B cell (primary cell): ENCODE measurements at regions not wholly inside any gene's neighbourhood (a gene's known extent, or its start where the extent isn't known, plus 50 kb on each side); places are given as distances from the start of the nearest gene placed in this dataset.

Experiments used
- ATAC-seq: fragments of 200-7000 bp; cut with Tn5 transposase; one replicate; pipeline ENCODE4 v1.10.0; 2021; ENCODE audit warnings: low read depth, mild to moderate bottlenecking, moderate number of reproducible peaks, moderate library complexity
- CTCF ChIA-PET: fragments of 350-600 bp; sonication (Branson Sonifier 250); formaldehyde crosslinking; loops from one replicate; lab custom pipeline; 2021; ENCODE audit warnings: antibody characterized with exemption, inconsistent platforms; lab: Charles Lee
- POLR2A ChIA-PET: fragments of 350-600 bp; sonication (Branson Sonifier 250); formaldehyde crosslinking; loops from one replicate; lab custom pipeline; 2021; ENCODE audit warnings: antibody characterized with exemption; lab: Charles Lee
- DNase-seq: peaks from one replicate; pipeline ENCODE4 v3.0.0; 2013
- H2AFZ ChIP-seq: 2 replicates; pipeline ENCODE4 v1.6.1; 2012; ENCODE audit warnings: mild to moderate bottlenecking, low read depth, low read length; ENCODE audit not compliant: insufficient read depth, poor library complexity, severe bottlenecking
- H3K27ac ChIP-seq, 2 donors: 1 replicate in 1 of 2; 2 replicates in 1 of 2; pipeline ENCODE4 v1.5.1; 2012 to 2013; ENCODE audit warnings: low read length in 2 of 2, mild to moderate bottlenecking in 2 of 2, moderate library complexity in 1 of 2
- H3K27me3 ChIP-seq, 4 experiments: fragments of 200-600 bp in 1 of 4; sonication (generic) in 1 of 4; replicated peaks in 1 of 4; 1 replicate in 2 of 4; 2 replicates in 2 of 4; pipeline versions ENCODE4 v1.6.1 to v1.7.0; 2013 to 2016; ENCODE audit warnings: low read length in 3 of 4, mild to moderate bottlenecking in 2 of 4, mixed read lengths in 1 of 4, moderate library complexity in 1 of 4; ENCODE audit not compliant: insufficient read depth in 4 of 4, control insufficient read depth in 3 of 4; ENCODE audit errors: control extremely low read depth in 1 of 4
- H3K36me3 ChIP-seq, 2 experiments: replicated peaks in 1 of 2; 1 replicate in 1 of 2; 2 replicates in 1 of 2; pipeline versions ENCODE4 v1.6.1 to v1.7.1; 2013; ENCODE audit warnings: low read length in 1 of 2; ENCODE audit not compliant: insufficient read depth in 2 of 2, control insufficient read depth in 1 of 2; ENCODE audit errors: control extremely low read depth in 1 of 2, extremely low read depth in 1 of 2
- H3K4me1 ChIP-seq, 2 donors: fragments of 200-600 bp in 1 of 2; sonication (generic) in 1 of 2; 1 replicate in 1 of 2; 2 replicates in 1 of 2; pipeline versions ENCODE4 v1.5.1 to v1.6.1; 2013 to 2017; ENCODE audit warnings: low read length in 2 of 2; ENCODE audit not compliant: control insufficient read depth in 2 of 2, insufficient read depth in 2 of 2
- H3K4me2 ChIP-seq: replicated peaks from 2 replicates; pipeline ENCODE3; 2012; ENCODE audit warnings: mild to moderate bottlenecking, low read depth, low read length; ENCODE audit not compliant: poor library complexity, severe bottlenecking
- H3K4me3 ChIP-seq, 5 experiments: fragments of 200-600 bp in 1 of 5; sonication (generic) in 1 of 5; 1 replicate in 3 of 5; 2 replicates in 2 of 5; pipeline versions ENCODE4 v1.5.1 to v1.7.0; 2011 to 2016; ENCODE audit warnings: low read length in 4 of 5, mild to moderate bottlenecking in 4 of 5, low read depth in 2 of 5, control low read depth in 1 of 5, moderate library complexity in 1 of 5; ENCODE audit not compliant: insufficient read depth in 1 of 5; ENCODE audit errors: control extremely low read depth in 1 of 5, extremely low read depth in 1 of 5
- H3K79me2 ChIP-seq: fragments of 200-600 bp; sonication (generic); one replicate; pipeline ENCODE4 v1.6.0; 2016; ENCODE audit warnings: low read length; ENCODE audit not compliant: control insufficient read depth, insufficient read depth
- H3K9ac ChIP-seq: fragments of 200-600 bp; sonication (generic); 2 replicates; pipeline ENCODE4 v1.6.1; 2017; ENCODE audit warnings: mild to moderate bottlenecking, low read length, moderate library complexity
- H3K9me3 ChIP-seq, 3 donors: one replicate each; pipeline versions ENCODE4 v1.6.1 to v1.7.1; 2013; ENCODE audit warnings: low read length in 2 of 3; ENCODE audit not compliant: control insufficient read depth in 2 of 3, insufficient read depth in 1 of 3; ENCODE audit errors: control extremely low read depth in 1 of 3
- H4K20me1 ChIP-seq: 2 replicates; pipeline ENCODE4 v1.6.0; 2012; ENCODE audit warnings: mild to moderate bottlenecking, low read length; ENCODE audit not compliant: insufficient read depth, control insufficient read depth, poor library complexity, severe bottlenecking
- H3K27ac Mint-ChIP-seq: one replicate; pipeline ENCODE4 v1.8.0; 2021; ENCODE audit warnings: mixed read lengths
- H3K27me3 Mint-ChIP-seq: one replicate; pipeline ENCODE4 v1.8.0; 2021; ENCODE audit warnings: mixed read lengths
- H3K4me1 Mint-ChIP-seq: one replicate; pipeline ENCODE4 v1.8.0; 2021; ENCODE audit warnings: mixed read lengths
- H3K4me3 Mint-ChIP-seq: one replicate; pipeline ENCODE4 v1.8.0; 2021; ENCODE audit warnings: mixed read lengths
- H3K9me3 Mint-ChIP-seq: one replicate; pipeline ENCODE4 v1.8.0; 2022; ENCODE audit warnings: mixed read lengths; ENCODE audit not compliant: insufficient read depth
- EZH2 ChIP-seq: IDR thresholded peaks from 2 replicates; pipeline ENCODE4 v1.6.1; 2012; ENCODE audit warnings: borderline replicate concordance, low read depth, mild to moderate bottlenecking, moderate library complexity, low read length; ENCODE audit not compliant: insufficient read depth, poor library complexity, severe bottlenecking
- WGBS: methylation state at CpG from one replicate; pipeline ENCODE4 v1.1.5; 2013; ENCODE audit warnings: missing lambda C conversion rate; ENCODE audit not compliant: insufficient coverage; 5-methylcytosine and 5-hydroxymethylcytosine counted together
- intact Hi-C: fragments of 100-400 bp; cut with micrococcal nuclease; formaldehyde crosslinking; loops from one replicate; pipeline ENCODE4 v1.10.0; 2022
- TF ChIP-seq, protein P1 (sequence below): fragments of 200-600 bp; IDR thresholded peaks from one replicate; pipeline ENCODE4 v1.8.0; 2022; ENCODE audit warnings: antibody characterized with exemption, mild to moderate bottlenecking

DNA sequence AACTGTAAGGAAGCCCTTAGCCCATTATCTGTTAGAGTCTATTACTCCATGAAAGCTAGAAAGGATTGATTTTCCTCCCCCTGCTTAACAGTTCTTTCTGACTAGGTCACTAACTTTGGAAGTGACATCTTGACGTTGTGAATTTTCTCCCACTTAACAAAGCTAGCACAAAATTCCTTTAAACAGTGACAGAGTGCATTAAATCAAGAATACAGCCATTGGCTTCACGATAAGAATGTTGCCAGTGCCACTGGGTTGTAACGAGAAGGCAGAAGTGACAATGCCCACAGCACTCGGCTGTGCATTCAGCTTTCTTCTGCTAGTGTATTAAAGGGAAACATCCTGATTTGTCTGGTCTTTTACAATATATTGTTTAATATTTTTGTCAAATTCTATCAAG is 182.7 kb upstream of the DTNBP1 start:
- H3K27me3 Mint-ChIP-seq: peaks cover 5% of the 10 kb centered on the region
- Histone ChIP-seq H3K4me1 (no peaks in the 10 kb centered on the region), H4K20me1 (no peaks in the 10 kb centered on the region), H3K4me3 (no peak overlapping the region), H3K27ac (no peak overlapping the region), H3K27me3 (no peaks in the 10 kb centered on the region), H3K36me3 (no peaks in the 10 kb centered on the region), H3K9me3 (no peaks in the 10 kb centered on the region), H2AFZ (no peak overlapping the region), H3K9ac (no peak overlapping the region), H3K4me2 (no peak overlapping the region), H3K79me2 (no peaks in the 10 kb centered on the region)
- POLR2A ChIA-PET: no interaction called here
- CTCF ChIA-PET: no interaction called here
- WGBS: 100% methylated on average over 2 of the region's 4 CpGs
- H3K9me3 Mint-ChIP-seq: peaks cover 3% of the 10 kb centered on the region
- ATAC-seq: no peak
- H3K4me3 Mint-ChIP-seq: no peak overlapping the region
- intact Hi-C loops: no loop called here
- no peak overlapping the region for H3K27ac Mint-ChIP-seq
- H3K4me1 Mint-ChIP-seq: no peaks in the 10 kb centered on the region
- no peak for DNase-seq
- TF ChIP-seq, protein P1, sequence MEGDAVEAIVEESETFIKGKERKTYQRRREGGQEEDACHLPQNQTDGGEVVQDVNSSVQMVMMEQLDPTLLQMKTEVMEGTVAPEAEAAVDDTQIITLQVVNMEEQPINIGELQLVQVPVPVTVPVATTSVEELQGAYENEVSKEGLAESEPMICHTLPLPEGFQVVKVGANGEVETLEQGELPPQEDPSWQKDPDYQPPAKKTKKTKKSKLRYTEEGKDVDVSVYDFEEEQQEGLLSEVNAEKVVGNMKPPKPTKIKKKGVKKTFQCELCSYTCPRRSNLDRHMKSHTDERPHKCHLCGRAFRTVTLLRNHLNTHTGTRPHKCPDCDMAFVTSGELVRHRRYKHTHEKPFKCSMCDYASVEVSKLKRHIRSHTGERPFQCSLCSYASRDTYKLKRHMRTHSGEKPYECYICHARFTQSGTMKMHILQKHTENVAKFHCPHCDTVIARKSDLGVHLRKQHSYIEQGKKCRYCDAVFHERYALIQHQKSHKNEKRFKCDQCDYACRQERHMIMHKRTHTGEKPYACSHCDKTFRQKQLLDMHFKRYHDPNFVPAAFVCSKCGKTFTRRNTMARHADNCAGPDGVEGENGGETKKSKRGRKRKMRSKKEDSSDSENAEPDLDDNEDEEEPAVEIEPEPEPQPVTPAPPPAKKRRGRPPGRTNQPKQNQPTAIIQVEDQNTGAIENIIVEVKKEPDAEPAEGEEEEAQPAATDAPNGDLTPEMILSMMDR: no peak
- TF ChIP-seq EZH2: no peak

- Mint-ChIP-seq H3K4me3 (no peak overlapping the region), H3K4me1 (no peaks in the 10 kb centered on the region), H3K9me3 (peaks cover 3% of the 10 kb centered on the region), H3K27me3 (no peaks in the 10 kb centered on the region), H3K27ac (no peak overlapping the region)
- DNase-seq: no peak
- H3K4me2 ChIP-seq: no peak overlapping the region
- H3K27me3 ChIP-seq: no peaks in the 10 kb centered on the region
- no peak overlapping the region for H3K27ac ChIP-seq
- no peaks in the 10 kb centered on the region for H3K36me3 ChIP-seq
- ChIA-PET CTCF (no interaction called here), POLR2A (no interaction called here)
- H3K79me2 ChIP-seq: no peaks in the 10 kb centered on the region
- intact Hi-C loops: no loop called here
- H3K4me1 ChIP-seq: no peaks in the 10 kb centered on the region
- no peak overlapping the region for H2AFZ ChIP-seq
- no peak for TF ChIP-seq EZH2
- TF ChIP-seq, protein P1: no peak
- ATAC-seq: no peak
- H3K4me3 ChIP-seq: no peak overlapping the region
- H3K9ac ChIP-seq: no peak overlapping the region
- no peaks in the 10 kb centered on the region for H3K9me3 ChIP-seq
- no peaks in the 10 kb centered on the region for H4K20me1 ChIP-seq
Measured at GRCh38 chr6:15843764-15844163, 180.9 kb upstream of the DTNBP1 start.
